ENCODE measurements at regions not wholly inside any gene's neighbourhood (a gene's known extent, or its start where the extent isn't known, plus 50 kb on each side); places are given as distances from the start of the nearest gene placed in this dataset.

DNA sequence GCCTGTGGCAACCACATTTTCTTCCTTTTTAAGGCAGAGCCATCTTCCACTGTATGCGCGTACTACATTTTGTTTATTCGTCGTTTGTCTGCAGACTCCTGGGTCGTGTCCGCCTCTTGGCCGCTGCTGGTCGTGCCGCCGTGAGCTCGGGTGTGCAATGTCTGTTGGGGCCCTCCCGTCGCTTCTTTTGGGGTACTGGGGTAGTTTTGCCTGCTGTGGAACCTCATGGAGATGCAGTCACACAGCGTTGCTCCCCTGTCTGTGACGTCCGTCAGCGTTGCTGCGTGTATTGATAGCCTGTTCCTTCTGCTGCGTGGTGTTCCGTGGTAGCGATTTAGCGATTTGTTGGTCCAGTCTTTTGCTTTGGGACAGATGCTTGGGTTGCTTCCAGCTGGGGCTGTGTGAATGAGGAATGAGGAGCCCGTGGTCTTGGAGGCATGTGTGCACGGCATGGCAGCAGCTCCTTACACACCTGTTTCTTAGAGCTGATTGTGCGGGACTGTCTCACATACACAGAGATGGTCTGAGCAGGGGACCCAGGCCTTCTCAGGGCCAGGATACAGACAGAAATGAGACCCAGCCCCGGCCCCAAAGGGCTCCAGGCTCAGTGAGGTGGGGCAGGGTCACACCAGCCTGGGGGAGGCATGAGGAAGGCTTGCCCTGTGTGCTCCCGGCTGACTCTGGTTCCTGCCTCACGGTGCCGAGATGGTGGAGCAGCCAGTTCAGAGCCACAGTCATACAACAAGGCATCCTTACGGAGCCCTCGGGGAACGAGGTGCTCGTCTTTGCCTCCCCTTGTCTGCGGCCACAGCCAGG, 78.4 kb upstream of the GSE1 start:
- TF ChIP-seq, protein P1, sequence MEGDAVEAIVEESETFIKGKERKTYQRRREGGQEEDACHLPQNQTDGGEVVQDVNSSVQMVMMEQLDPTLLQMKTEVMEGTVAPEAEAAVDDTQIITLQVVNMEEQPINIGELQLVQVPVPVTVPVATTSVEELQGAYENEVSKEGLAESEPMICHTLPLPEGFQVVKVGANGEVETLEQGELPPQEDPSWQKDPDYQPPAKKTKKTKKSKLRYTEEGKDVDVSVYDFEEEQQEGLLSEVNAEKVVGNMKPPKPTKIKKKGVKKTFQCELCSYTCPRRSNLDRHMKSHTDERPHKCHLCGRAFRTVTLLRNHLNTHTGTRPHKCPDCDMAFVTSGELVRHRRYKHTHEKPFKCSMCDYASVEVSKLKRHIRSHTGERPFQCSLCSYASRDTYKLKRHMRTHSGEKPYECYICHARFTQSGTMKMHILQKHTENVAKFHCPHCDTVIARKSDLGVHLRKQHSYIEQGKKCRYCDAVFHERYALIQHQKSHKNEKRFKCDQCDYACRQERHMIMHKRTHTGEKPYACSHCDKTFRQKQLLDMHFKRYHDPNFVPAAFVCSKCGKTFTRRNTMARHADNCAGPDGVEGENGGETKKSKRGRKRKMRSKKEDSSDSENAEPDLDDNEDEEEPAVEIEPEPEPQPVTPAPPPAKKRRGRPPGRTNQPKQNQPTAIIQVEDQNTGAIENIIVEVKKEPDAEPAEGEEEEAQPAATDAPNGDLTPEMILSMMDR (conservative IDR thresholded peaks at IDR 0.05; ENCODE audit: low read length): no peak
- no peak for TF ChIP-seq EZH2phosphoT487 (IDR thresholded peaks at IDR 0.05; ENCODE audit: borderline replicate concordance)

Data from Loucy (cell line).